HL-60 (cell line): ENCODE measurements at regions not wholly inside any gene's neighbourhood (a gene's known extent, or its start where the extent isn't known, plus 50 kb on each side); places are given as distances from the start of the nearest gene placed in this dataset.

Experiments
- DNase-seq, 2 experiments: peaks; one replicate each; pipeline ENCODE4 v3.0.0-alpha.2; 2010 to 2020; ENCODE audit warnings: low read depth in 1 of 2, low spot score in 1 of 2
- H3K27ac ChIP-seq: fragments of 250-450 bp; sonication (Bioruptor Pico); replicated peaks from 2 replicates; pipeline ENCODE4 v1.5.1; 2020; ENCODE audit warnings: mild to moderate bottlenecking, moderate library complexity
- H3K27me3 ChIP-seq: fragments of 250-450 bp; sonication (Bioruptor Pico); 2 replicates; pipeline ENCODE4 v1.5.1; 2021; ENCODE audit warnings: mild to moderate bottlenecking, moderate library complexity; ENCODE audit not compliant: insufficient read depth, poor library complexity, severe bottlenecking
- H3K4me3 ChIP-seq: replicated peaks from 2 replicates; pipeline ENCODE4 v1.5.1; 2011; ENCODE audit warnings: mild to moderate bottlenecking, control low read depth, low read length; ENCODE audit not compliant: insufficient read depth
- CTCF ChIP-seq: IDR thresholded peaks from one replicate; pipeline ENCODE4 v1.5.1; 2011; ENCODE audit warnings: low read length, control low read depth, inconsistent platforms; ENCODE audit not compliant: insufficient read depth
- GABPA ChIP-seq: IDR thresholded peaks from 2 replicates; pipeline ENCODE4 v1.6.1; 2012; ENCODE audit warnings: low read depth
- POLR2AphosphoS5 ChIP-seq: IDR thresholded peaks from 2 replicates; pipeline ENCODE4 v1.6.1; 2012; ENCODE audit warnings: low read depth
- REST ChIP-seq: IDR thresholded peaks from 2 replicates; pipeline ENCODE4 v1.6.1; 2012; ENCODE audit warnings: low read depth; ENCODE audit not compliant: insufficient replicate concordance
- SPI1 ChIP-seq: IDR thresholded peaks from 2 replicates; pipeline ENCODE4 v1.6.1; 2012; ENCODE audit warnings: low read depth, mild to moderate bottlenecking, borderline replicate concordance

GRCh38 chr4:14607578-14607977 is 394.7 kb upstream of the CPEB2 start:
- Histone ChIP-seq H3K4me3 (no peak overlapping the region), H3K27me3 (no peaks in the 10 kb centered on the region), H3K27ac (no peak overlapping the region)
- TF ChIP-seq REST: no peak
- no peak for TF ChIP-seq SPI1
- no peak for TF ChIP-seq GABPA
- no peak for TF ChIP-seq CTCF
- no peak for TF ChIP-seq POLR2AphosphoS5
- DNase-seq: no peak

- no peak for DNase-seq
- Histone ChIP-seq H3K27ac (no peak overlapping the region), H3K4me3 (no peak overlapping the region), H3K27me3 (no peaks in the 10 kb centered on the region)
- no peak for TF ChIP-seq GABPA
- no peak for TF ChIP-seq REST
- TF ChIP-seq SPI1: no peak
- no peak for TF ChIP-seq CTCF
- no peak for TF ChIP-seq POLR2AphosphoS5
Measured at GRCh38 chr4:14608630-14609029, 393.7 kb upstream of the CPEB2 start.

- no peaks in the 10 kb centered on the region for H3K27me3 ChIP-seq
- no peak overlapping the region for H3K4me3 ChIP-seq
- no peak overlapping the region for H3K27ac ChIP-seq
- no peak for DNase-seq
- TF ChIP-seq SPI1 (no peak), GABPA (no peak), CTCF (no peak), REST (no peak), POLR2AphosphoS5 (no peak)
Measured at GRCh38 chr4:14614840-14615239, 387.4 kb upstream of the CPEB2 start.
